ENCODE measurements at regions not wholly inside any gene's neighbourhood (a gene's known extent, or its start where the extent isn't known, plus 50 kb on each side); places are given as distances from the start of the nearest gene placed in this dataset.
A peak's percentile ranks its signal among the peaks of the same experiment; 100 is the strongest.
"Not testable (repeated sequence)": the region's sequence is repeated elsewhere in the genome, so short reads cannot be mapped to it uniquely, and the experiment has no call there.

DNA sequence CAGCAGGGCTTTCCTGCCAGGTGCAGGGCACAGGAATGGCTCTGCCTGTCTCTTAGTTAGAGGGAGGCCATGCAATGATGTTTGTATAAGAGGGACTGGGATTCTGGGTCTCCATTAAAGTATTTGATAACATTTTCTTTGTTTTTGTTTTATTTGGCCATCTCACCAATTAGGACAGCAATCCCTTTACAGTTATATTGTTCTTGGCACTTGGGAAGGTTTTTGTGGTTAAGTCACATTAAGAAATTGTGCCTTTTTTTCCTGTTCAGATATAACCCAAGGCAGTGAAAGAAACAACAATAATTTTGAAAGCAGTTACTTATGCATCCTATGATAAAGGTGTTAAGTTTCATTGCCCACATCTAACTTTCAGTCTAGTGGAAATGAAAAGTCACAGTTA lies 237.4 kb upstream of the PRSS58 start:
- DNase-seq: not testable (repeated sequence)

DNA sequence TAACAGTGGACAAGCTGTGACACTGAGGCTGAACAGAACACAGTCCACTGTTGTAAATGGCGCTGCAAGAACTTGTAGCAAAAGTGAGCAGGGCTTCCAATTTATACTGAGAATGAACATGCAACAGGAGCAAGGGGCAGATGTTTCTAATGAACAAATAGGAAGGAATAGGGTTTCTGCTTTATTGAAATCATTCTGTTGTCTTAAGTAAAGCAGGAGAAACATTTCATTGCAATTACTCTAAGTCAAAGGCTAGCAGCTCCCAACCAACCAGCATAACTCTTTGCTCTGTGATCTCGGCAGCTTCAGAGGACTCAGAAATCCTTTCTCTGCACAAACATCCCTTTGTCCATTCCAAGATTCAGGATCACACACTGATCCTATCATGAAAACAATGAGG lies 236.2 kb upstream of the PRSS58 start:
- DNase-seq: no peak

- no peak for DNase-seq
Observed at GRCh38 chr7:142488842-142489241, 231.0 kb upstream of the PRSS58 start.

- no peak for DNase-seq
Observed at GRCh38 chr7:142488036-142488633, 230.3 kb upstream of the PRSS58 start.

- not testable (repeated sequence) for DNase-seq
Observed at GRCh38 chr7:142487565-142487964, 229.7 kb upstream of the PRSS58 start.

GRCh38 chr7:142487124-142487523 lies 229.3 kb upstream of the PRSS58 start:
- no peak for DNase-seq

DNA sequence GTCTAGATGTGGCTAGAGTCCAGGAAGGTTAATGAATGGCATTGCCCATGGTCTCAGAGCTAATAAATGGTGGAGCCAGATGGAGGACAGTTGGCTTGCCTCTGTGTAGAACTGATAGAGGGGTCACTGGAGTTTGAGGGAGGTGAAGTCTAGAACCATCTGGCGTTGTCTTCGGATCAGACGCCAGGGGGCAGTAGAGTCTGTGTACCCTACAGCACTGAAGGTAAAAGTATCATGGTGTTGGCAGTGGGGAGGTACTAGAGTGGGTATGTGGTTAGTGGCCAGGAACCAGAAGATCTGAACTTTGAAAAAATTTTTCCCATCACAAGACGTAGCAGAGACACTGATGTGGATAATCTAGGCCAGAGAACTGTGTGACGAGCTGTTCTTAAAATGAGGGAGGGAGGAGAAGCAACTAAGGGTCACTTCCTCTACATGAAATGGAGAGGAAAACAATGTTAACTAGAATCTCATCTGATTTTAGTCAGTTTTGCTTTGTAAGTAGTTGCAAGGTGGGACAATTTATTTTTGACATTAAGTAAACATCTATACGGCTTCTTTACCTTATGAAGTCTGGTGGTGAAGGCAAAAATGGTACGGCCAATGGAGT lies 227.9 kb upstream of the PRSS58 start:
- DNase-seq: no peak

DNA sequence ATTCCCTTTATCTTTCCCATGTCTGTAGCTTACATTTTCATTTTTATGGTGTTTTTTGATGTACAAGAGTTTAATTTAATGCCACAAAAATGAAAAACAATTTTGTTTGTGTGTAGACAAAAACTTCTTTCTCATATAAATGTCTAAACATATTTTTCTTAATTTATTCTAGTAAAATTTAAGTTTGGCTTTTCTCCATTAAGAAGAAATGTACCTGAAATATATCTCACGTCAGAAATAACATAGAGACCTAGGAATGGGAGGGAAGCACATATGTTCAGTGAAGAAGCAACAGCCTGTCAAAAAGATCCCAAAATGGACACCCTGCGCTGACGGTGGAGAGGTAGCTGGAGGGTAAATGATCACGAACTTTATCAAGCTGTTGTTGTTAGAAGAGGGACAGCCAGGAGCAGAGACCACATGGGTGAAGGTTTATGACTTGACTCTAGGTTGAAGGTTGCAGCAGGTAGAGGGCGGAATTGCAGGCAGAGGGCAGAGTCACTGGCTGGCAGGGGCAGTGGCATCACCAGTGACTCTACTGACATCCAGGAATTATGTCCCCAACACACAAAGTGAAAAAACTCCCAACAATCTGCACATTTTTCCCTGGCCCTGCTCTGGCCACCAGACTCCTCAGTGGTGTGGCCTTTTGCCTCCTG lies 225.9 kb upstream of the PRSS58 start:
- DNase-seq: no peak

GRCh38 chr7:142482891-142483658 lies 225.2 kb upstream of the PRSS58 start:
- DNase-seq: peak; percentile 20 to 47

DNA sequence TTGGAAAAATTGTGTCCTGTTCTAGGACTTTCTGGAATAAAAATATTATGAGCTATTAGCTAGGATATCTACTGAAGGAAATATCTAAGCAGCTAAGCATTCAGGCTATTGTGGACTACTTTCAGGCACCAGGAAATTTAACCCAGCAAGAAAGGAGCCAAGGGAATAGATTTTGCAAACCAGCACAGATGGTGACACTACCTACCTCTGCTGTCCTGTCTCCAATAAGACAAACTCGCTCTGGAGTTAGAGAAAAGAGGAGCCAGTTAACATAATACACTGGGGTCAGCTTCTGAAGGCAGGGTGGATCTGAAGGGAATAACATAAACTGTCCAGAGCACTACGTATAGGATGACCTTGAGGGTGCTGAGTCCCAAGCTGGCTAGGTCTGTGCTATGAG lies 223.7 kb upstream of the PRSS58 start:
- DNase-seq: no peak

- peak; percentile 10 to 55 for DNase-seq
Observed at GRCh38 chr7:142478479-142479220, 220.8 kb upstream of the PRSS58 start.

DNA sequence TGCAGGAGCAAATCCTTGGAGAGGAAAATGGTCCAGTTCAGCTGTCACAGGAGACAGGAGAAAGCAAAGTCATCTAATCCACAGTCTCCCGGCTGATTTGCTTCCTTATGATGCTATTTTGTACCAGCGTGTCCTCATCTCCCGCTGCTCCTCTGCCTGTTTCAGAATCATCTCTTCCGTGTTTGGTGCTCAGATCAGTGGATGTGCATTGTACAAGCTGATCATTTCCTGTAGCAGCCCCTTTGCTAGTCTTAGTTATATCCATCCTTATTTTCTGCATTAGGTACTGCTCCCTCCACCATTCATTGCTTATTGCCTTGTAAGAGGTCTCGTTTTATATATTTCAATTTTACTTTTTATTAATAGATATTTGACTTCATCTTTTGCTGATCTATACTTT lies 219.9 kb upstream of the PRSS58 start:
- not testable (repeated sequence) for DNase-seq

- no peak for DNase-seq
Observed at GRCh38 chr7:142477079-142477651, 219.3 kb upstream of the PRSS58 start.

DNA sequence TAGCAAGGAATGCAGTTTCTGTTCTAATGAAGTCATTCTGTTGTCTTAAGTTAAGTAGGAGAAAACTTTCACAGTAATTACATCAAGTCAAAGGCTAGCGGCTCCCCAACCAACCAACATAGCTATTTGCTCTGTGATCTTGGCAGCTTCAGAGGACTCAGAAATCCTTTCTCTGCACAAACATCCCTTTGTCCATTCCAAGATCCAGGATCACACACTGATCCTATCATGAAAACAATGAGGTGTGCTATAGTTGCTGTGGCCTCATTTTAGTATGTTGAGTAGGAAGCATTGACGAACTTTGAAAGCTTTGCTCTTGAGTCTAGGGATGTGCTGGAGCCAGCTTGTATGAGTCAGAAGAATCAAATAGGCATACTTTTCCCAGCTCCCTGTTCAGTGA lies 218.2 kb upstream of the PRSS58 start:
- DNase-seq: no peak

GRCh38 chr7:142471820-142472219 lies 214.0 kb upstream of the PRSS58 start:
- DNase-seq: no peak

DNA sequence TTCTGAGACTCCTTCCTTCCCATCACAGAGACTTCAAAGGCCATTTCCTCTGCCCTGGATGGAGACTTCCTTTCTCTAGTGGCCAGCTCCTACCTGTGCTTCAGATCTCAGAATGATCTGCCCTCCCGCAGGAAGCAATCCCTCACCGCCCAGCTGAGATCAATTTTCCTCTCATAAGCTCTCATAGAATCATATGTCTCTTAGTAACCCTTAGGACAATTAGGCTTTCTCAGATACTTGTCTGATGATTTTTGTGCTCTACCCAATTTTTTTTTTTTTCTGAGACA lies 212.6 kb upstream of the PRSS58 start:
- DNase-seq: no peak

GRCh38 chr7:142469696-142470543 lies 212.1 kb upstream of the PRSS58 start:
- DNase-seq: no peak

DNA sequence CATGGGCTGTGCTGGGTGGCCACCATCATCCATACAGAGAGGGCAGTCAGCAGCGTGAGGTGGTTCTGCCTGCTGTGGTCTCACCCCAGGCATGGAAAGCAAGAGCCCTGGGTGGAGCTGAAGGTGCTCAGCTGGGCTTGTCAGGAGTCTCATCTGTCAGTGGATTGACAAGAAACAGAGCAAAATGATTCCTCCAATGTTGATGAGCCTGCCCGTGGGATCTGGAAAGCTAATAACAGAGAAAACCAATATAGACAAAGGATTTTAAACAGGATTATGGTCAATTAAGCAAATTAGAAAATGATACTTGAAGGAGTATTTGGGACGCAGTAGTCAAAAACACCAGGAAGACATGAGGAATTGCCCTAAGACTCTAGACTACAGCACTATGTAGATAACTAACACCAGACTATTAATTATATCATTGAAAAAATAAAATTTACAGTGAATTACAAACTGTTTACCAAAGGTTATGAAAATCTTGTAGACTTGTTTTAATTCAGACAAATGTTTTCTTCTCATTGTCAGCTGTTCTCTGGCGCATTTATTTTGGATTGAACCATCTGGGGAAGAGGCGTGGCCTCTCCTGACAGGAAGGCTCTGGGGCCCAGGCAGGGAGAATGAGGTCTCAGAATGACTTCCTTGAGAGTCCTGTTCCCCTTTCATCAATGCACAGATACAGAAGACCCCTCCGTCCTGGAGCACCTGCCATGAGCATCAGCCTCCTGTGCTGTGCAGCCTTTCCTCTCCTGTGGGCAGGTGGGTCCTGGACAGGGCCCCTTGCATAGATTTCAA lies 211.2 kb upstream of the PRSS58 start:
- no peak for DNase-seq

- not testable (repeated sequence) for DNase-seq
Observed at GRCh38 chr7:142467056-142467655, 209.3 kb upstream of the PRSS58 start.

GRCh38 chr7:142463401-142463850 lies 205.6 kb upstream of the PRSS58 start:
- no peak for DNase-seq

Measured in NCI-H2081 (cell line).